Trophoblast cell (in vitro differentiated cells and primary cell): ENCODE measurements at regions not wholly inside any gene's neighbourhood (a gene's known extent, or its start where the extent isn't known, plus 50 kb on each side); places are given as distances from the start of the nearest gene placed in this dataset.

Experiments
- DNase-seq, 2 donors: peaks; one replicate each; pipeline ENCODE4 v3.0.0-alpha.2; 2016
- H2AFZ ChIP-seq: 2 replicates; pipeline ENCODE4 v1.6.1; 2013; ENCODE audit warnings: low read length, moderate library complexity, mild to moderate bottlenecking; ENCODE audit not compliant: insufficient read depth, poor library complexity
- H2AK5ac ChIP-seq: 2 replicates; pipeline ENCODE4 v1.6.1; 2013; ENCODE audit warnings: mild to moderate bottlenecking, low read length
- H2BK120ac ChIP-seq: 2 replicates; pipeline ENCODE4 v1.6.1; 2013; ENCODE audit warnings: low read length, mild to moderate bottlenecking, moderate library complexity; ENCODE audit not compliant: insufficient read depth, poor library complexity
- H2BK12ac ChIP-seq: 2 replicates; pipeline ENCODE4 v1.6.1; 2013; ENCODE audit warnings: mild to moderate bottlenecking, low read length, moderate library complexity
- H2BK5ac ChIP-seq: 2 replicates; pipeline ENCODE4 v1.6.1; 2013; ENCODE audit warnings: low read length, low read depth, moderate library complexity, mild to moderate bottlenecking; ENCODE audit not compliant: poor library complexity
- H3K14ac ChIP-seq: 2 replicates; pipeline ENCODE4 v1.6.1; 2013; ENCODE audit warnings: mild to moderate bottlenecking, low read length
- H3K18ac ChIP-seq: 2 replicates; pipeline ENCODE4 v1.6.1; 2013; ENCODE audit warnings: mild to moderate bottlenecking, low read length
- H3K23ac ChIP-seq: 2 replicates; pipeline ENCODE4 v1.6.1; 2013; ENCODE audit warnings: low read length
- H3K27ac ChIP-seq: 2 replicates; pipeline ENCODE4 v1.5.1; 2013; ENCODE audit warnings: low read depth, mild to moderate bottlenecking, inconsistent platforms, low read length, moderate library complexity
- H3K27me3 ChIP-seq: 2 replicates; pipeline ENCODE4 v1.6.1; 2013; ENCODE audit warnings: inconsistent platforms, mild to moderate bottlenecking, low read length, moderate library complexity; ENCODE audit not compliant: insufficient read depth
- H3K36me3 ChIP-seq, 2 experiments: 1 replicate in 1 of 2; 2 replicates in 1 of 2; pipeline ENCODE4 v1.6.1; 2013; ENCODE audit warnings: low read length in 2 of 2, mild to moderate bottlenecking in 2 of 2, moderate library complexity in 1 of 2; ENCODE audit not compliant: insufficient read depth in 2 of 2, control insufficient read depth in 1 of 2
- H3K4ac ChIP-seq: 2 replicates; pipeline ENCODE4 v1.6.1; 2013; ENCODE audit warnings: low read depth, mild to moderate bottlenecking, low read length, moderate library complexity
- H3K4me1 ChIP-seq, 2 experiments: 1 replicate in 1 of 2; 2 replicates in 1 of 2; pipeline ENCODE4 v1.6.1; 2013; ENCODE audit warnings: low read length in 2 of 2, mild to moderate bottlenecking in 2 of 2, moderate library complexity in 1 of 2; ENCODE audit not compliant: insufficient read depth in 2 of 2, control insufficient read depth in 1 of 2
- H3K4me2 ChIP-seq: 2 replicates; pipeline ENCODE4 v1.6.1; 2013; ENCODE audit warnings: inconsistent platforms, mild to moderate bottlenecking, low read length, moderate library complexity
- H3K4me3 ChIP-seq: 2 replicates; pipeline ENCODE4 v1.5.1; 2013; ENCODE audit warnings: mild to moderate bottlenecking, low read depth, low read length, inconsistent platforms
- H3K79me1 ChIP-seq: one replicate; pipeline ENCODE4 v1.6.1; 2013; ENCODE audit warnings: low read length
- H3K79me2 ChIP-seq: 2 replicates; pipeline ENCODE4 v1.6.1; 2013; ENCODE audit warnings: low read length, mild to moderate bottlenecking; ENCODE audit not compliant: control insufficient read depth, insufficient read depth, poor library complexity
- H3K9ac ChIP-seq: 2 replicates; pipeline ENCODE4 v1.6.1; 2013; ENCODE audit warnings: mild to moderate bottlenecking, low read length
- H3K9me3 ChIP-seq: 2 replicates; pipeline ENCODE4 v1.6.1; 2013; ENCODE audit warnings: low read depth, mild to moderate bottlenecking, control low read depth, inconsistent platforms, low read length; ENCODE audit not compliant: insufficient read depth
- H4K12ac ChIP-seq: 2 replicates; pipeline ENCODE4 v1.6.1; 2013; ENCODE audit warnings: low read depth, mild to moderate bottlenecking, low read length, moderate library complexity
- H4K8ac ChIP-seq: 2 replicates; pipeline ENCODE4 v1.6.1; 2013; ENCODE audit warnings: low read depth, mild to moderate bottlenecking, low read length, moderate library complexity
- H4K91ac ChIP-seq: one replicate; pipeline ENCODE4 v1.6.1; 2013; ENCODE audit warnings: low read depth, mild to moderate bottlenecking, low read length, moderate library complexity
- WGBS: extraction: QIAGEN DNeasy Blood & Tissue Kit; methylation state at CpG from one replicate; pipeline ENCODE4 v1.1.7; 2013; ENCODE audit warnings: missing lambda C conversion rate; ENCODE audit not compliant: insufficient read length, insufficient coverage; ENCODE audit errors: extremely low coverage; 5-methylcytosine and 5-hydroxymethylcytosine counted together

- no peaks in the 10 kb centered on the region for H3K36me3 ChIP-seq
- no peaks in the 10 kb centered on the region for H3K9me3 ChIP-seq
- no peaks in the 10 kb centered on the region for H3K79me1 ChIP-seq
- no peak overlapping the region for H3K27ac ChIP-seq
- no peak overlapping the region for H3K4me3 ChIP-seq
- no peaks in the 10 kb centered on the region for H3K79me2 ChIP-seq
- no peak for DNase-seq
- H3K14ac ChIP-seq = no peak overlapping the region
- H4K8ac ChIP-seq = no peak overlapping the region
- H4K91ac ChIP-seq = no peak overlapping the region
- no peak overlapping the region for H2BK120ac ChIP-seq
- no peaks in the 10 kb centered on the region for H3K4me1 ChIP-seq
- H3K4ac ChIP-seq = no peak overlapping the region
- no peak overlapping the region for H2BK5ac ChIP-seq
- WGBS = no CpG with 5 or more reads among the region's 2 CpGs
- H3K4me2 ChIP-seq = no peak overlapping the region
- no peak overlapping the region for H3K9ac ChIP-seq
- no peak overlapping the region for H3K23ac ChIP-seq
- no peak overlapping the region for H2AFZ ChIP-seq
- H3K18ac ChIP-seq = no peak overlapping the region
- H2BK12ac ChIP-seq = no peak overlapping the region
- H4K12ac ChIP-seq = no peak overlapping the region
- H3K27me3 ChIP-seq = no peaks in the 10 kb centered on the region
- H2AK5ac ChIP-seq = no peak overlapping the region
These were observed 243.4 kb downstream of the SPRY2 start for GRCh38 chr13:80097561-80097960.

GRCh38 chr13:80096383-80096782 lies 244.5 kb downstream of the SPRY2 start:
- no peaks in the 10 kb centered on the region for H3K36me3 ChIP-seq
- H3K14ac ChIP-seq = no peak overlapping the region
- no peaks in the 10 kb centered on the region for H3K27me3 ChIP-seq
- WGBS = no CpG with 5 or more reads among the region's 2 CpGs
- no peaks in the 10 kb centered on the region for H3K9me3 ChIP-seq
- H3K4me1 ChIP-seq = no peaks in the 10 kb centered on the region
- no peaks in the 10 kb centered on the region for H3K79me1 ChIP-seq
- H2BK120ac ChIP-seq = no peak overlapping the region
- H3K27ac ChIP-seq = no peak overlapping the region
- no peak overlapping the region for H3K23ac ChIP-seq
- no peak overlapping the region for H2AK5ac ChIP-seq
- H4K91ac ChIP-seq = no peak overlapping the region
- no peak overlapping the region for H4K8ac ChIP-seq
- no peak overlapping the region for H2BK5ac ChIP-seq
- no peak overlapping the region for H3K4me2 ChIP-seq
- H3K9ac ChIP-seq = no peak overlapping the region
- no peak for DNase-seq
- no peak overlapping the region for H3K4ac ChIP-seq
- H3K79me2 ChIP-seq = no peaks in the 10 kb centered on the region
- no peak overlapping the region for H3K18ac ChIP-seq
- no peak overlapping the region for H3K4me3 ChIP-seq
- H2BK12ac ChIP-seq = no peak overlapping the region
- no peak overlapping the region for H2AFZ ChIP-seq
- no peak overlapping the region for H4K12ac ChIP-seq

GRCh38 chr13:80094526-80094925 lies 246.4 kb downstream of the SPRY2 start:
- no peak overlapping the region for H2BK5ac ChIP-seq
- H3K36me3 ChIP-seq = no peaks in the 10 kb centered on the region
- no peak overlapping the region for H3K4me2 ChIP-seq
- H3K79me1 ChIP-seq = no peaks in the 10 kb centered on the region
- no peak overlapping the region for H3K27ac ChIP-seq
- no peaks in the 10 kb centered on the region for H3K79me2 ChIP-seq
- no peak overlapping the region for H3K23ac ChIP-seq
- H3K18ac ChIP-seq = no peak overlapping the region
- H4K12ac ChIP-seq = no peak overlapping the region
- H4K8ac ChIP-seq = no peak overlapping the region
- no peak overlapping the region for H3K4ac ChIP-seq
- no peak overlapping the region for H2AK5ac ChIP-seq
- no peak overlapping the region for H2BK12ac ChIP-seq
- H3K4me1 ChIP-seq = no peaks in the 10 kb centered on the region
- H2AFZ ChIP-seq = no peak overlapping the region
- no peak overlapping the region for H2BK120ac ChIP-seq
- no peak overlapping the region for H3K4me3 ChIP-seq
- no peak overlapping the region for H3K9ac ChIP-seq
- WGBS = no CpG with 5 or more reads among the region's 1 CpG
- H3K9me3 ChIP-seq = no peaks in the 10 kb centered on the region
- H3K14ac ChIP-seq = no peak overlapping the region
- no peak overlapping the region for H4K91ac ChIP-seq
- no peak for DNase-seq
- H3K27me3 ChIP-seq = no peaks in the 10 kb centered on the region

DNA sequence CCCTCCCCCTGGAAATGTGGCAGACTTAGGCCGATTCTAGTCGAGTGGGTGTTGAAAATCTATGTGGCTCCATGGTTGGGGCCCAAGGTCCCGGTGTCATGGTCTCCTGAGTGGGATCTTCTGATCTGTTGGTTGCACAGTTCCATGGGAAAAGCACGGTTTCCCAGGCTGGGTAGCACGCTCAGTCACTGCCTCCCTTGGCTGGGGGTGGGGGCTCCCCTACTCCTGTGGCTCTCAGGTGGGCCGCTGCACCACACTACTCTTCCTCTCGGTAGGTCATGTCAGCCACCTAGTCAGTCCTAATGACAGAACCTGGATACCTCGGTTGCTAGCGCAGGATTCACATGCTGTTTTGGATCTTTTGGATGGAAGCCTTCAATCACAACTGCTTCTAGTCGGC lies 247.0 kb downstream of the SPRY2 start:
- Histone ChIP-seq H2AFZ (no peak overlapping the region), H3K27ac (no peak overlapping the region), H3K4me2 (no peak overlapping the region), H4K91ac (no peak overlapping the region), H3K9me3 (no peaks in the 10 kb centered on the region), H3K23ac (no peak overlapping the region), H2BK12ac (no peak overlapping the region), H3K79me1 (no peaks in the 10 kb centered on the region), H3K14ac (no peak overlapping the region), H3K9ac (no peak overlapping the region), H2BK5ac (no peak overlapping the region), H3K4me1 (no peaks in the 10 kb centered on the region), H4K8ac (no peak overlapping the region), H4K12ac (no peak overlapping the region), H3K18ac (no peak overlapping the region), H3K27me3 (no peaks in the 10 kb centered on the region), H2AK5ac (no peak overlapping the region), H3K4ac (no peak overlapping the region), H3K36me3 (no peaks in the 10 kb centered on the region), H3K4me3 (no peak overlapping the region), H2BK120ac (no peak overlapping the region), H3K79me2 (no peaks in the 10 kb centered on the region)
- DNase-seq = no peak
- WGBS = no CpG with 5 or more reads among the region's 10 CpGs
